ENCODE measurements at regions not wholly inside any gene's neighbourhood (a gene's known extent, or its start where the extent isn't known, plus 50 kb on each side); places are given as distances from the start of the nearest gene placed in this dataset.

- no peak overlapping the region for H3K4me3 ChIP-seq (ENCODE audit: low read depth, low read length)
- no peaks in the 10 kb centered on the region for H3K4me1 ChIP-seq (ENCODE audit: insufficient read depth)
- no peak for DNase-seq (ENCODE audit: extremely low spot score)
- H3K36me3 ChIP-seq (ENCODE audit: insufficient read depth) = no peaks in the 10 kb centered on the region
- no peak overlapping the region for H3K27ac ChIP-seq (ENCODE audit: low read depth)
- 92% methylated on average over 22 of the region's 22 CpGs for WGBS
These were observed 66.6 kb upstream of the ZNF722 start for GRCh38 chr7:63931985-63932577.

Measured in urinary bladder (tissue), 3 donors.